OCI-LY7 (cell line): ENCODE measurements at regions not wholly inside any gene's neighbourhood (a gene's known extent, or its start where the extent isn't known, plus 50 kb on each side); places are given as distances from the start of the nearest gene placed in this dataset.

Experiments used
- BruUV-seq: library from RNA; stranded (reverse); fragments of 400-500 nt; replicated peaks from 2 replicates; lab custom pipeline; 2021; lab: Mats Ljungman, UMichigan
- CTCF ChIA-PET: fragments of 300-600 bp; sonication (Branson Sonifier 250); formaldehyde crosslinking; loops from one replicate; lab custom pipeline; 2022; ENCODE audit warnings: antibody characterized with exemption; ENCODE audit not compliant: unreplicated experiment; lab: Charles Lee
- POLR2A ChIA-PET: fragments of 300-600 bp; sonication (Branson Sonifier 250); formaldehyde crosslinking; loops from one replicate; lab custom pipeline; 2022; ENCODE audit warnings: antibody characterized with exemption; lab: Charles Lee
- DNase-seq: peaks from one replicate; pipeline ENCODE4 v3.0.0-alpha.2; 2015; ENCODE audit warnings: low spot score
- H2AFZ ChIP-seq: fragments of 200-600 bp; sonication (generic), shearing (Covaris generic); 2 replicates; pipeline ENCODE4 v1.6.1; 2014; ENCODE audit warnings: mild to moderate bottlenecking, antibody characterized with exemption, low read length, moderate library complexity
- H3K27ac ChIP-seq: fragments of 200-600 bp; sonication (generic); 2 replicates; pipeline ENCODE4 v1.5.1; 2014; ENCODE audit warnings: mixed run types, low read depth, mild to moderate bottlenecking, moderate library complexity, low read length, inconsistent platforms; ENCODE audit not compliant: poor library complexity, severe bottlenecking
- H3K36me3 ChIP-seq: fragments of 200-600 bp; sonication (generic); 2 replicates; pipeline ENCODE4 v1.6.1; 2014; ENCODE audit warnings: mild to moderate bottlenecking, antibody characterized with exemption, low read length, moderate library complexity, mixed read lengths; ENCODE audit not compliant: insufficient read depth
- H3K4me1 ChIP-seq: fragments of 200-600 bp; sonication (generic); 2 replicates; pipeline ENCODE4 v1.5.1; 2014; ENCODE audit warnings: mild to moderate bottlenecking, low read length; ENCODE audit not compliant: insufficient read depth, poor library complexity, severe bottlenecking
- H3K4me2 ChIP-seq: fragments of 200-600 bp; sonication (generic); 2 replicates; pipeline ENCODE4 v1.6.1; 2014; ENCODE audit warnings: mild to moderate bottlenecking, low read length
- H3K4me3 ChIP-seq: fragments of 200-600 bp; sonication (generic); 2 replicates; pipeline ENCODE4 v1.5.1; 2014; ENCODE audit warnings: mild to moderate bottlenecking, low read depth, low read length; ENCODE audit not compliant: poor library complexity, severe bottlenecking
- H3K79me2 ChIP-seq: fragments of 200-600 bp; sonication (generic); 2 replicates; pipeline ENCODE4 v1.6.1; 2016; ENCODE audit warnings: low read depth, mild to moderate bottlenecking, low read length, moderate library complexity, mixed read lengths; ENCODE audit not compliant: insufficient read depth
- H3K9me2 ChIP-seq: fragments of 200-600 bp; sonication (generic); 2 replicates; pipeline ENCODE4 v1.6.1; 2016; ENCODE audit warnings: mild to moderate bottlenecking, low read length, mixed read lengths; ENCODE audit not compliant: insufficient read depth
- H3K9me3 ChIP-seq: fragments of 200-600 bp; sonication (generic); 2 replicates; pipeline ENCODE4 v1.6.1; 2014; ENCODE audit warnings: mild to moderate bottlenecking, mixed run types, low read length, mixed read lengths
- H4K20me1 ChIP-seq: fragments of 200-600 bp; sonication (generic); 2 replicates; pipeline ENCODE4 v1.6.1; 2014; ENCODE audit warnings: mild to moderate bottlenecking, antibody characterized with exemption, low read length, moderate library complexity, mixed read lengths; ENCODE audit not compliant: insufficient read depth
- CTCF ChIP-seq: fragments of 200-600 bp; sonication (generic); conservative IDR thresholded peaks from 2 replicates; pipeline ENCODE4 v1.5.1; 2014; ENCODE audit warnings: mild to moderate bottlenecking, antibody characterized with exemption, low read length, moderate library complexity, mixed read lengths
- EZH2phosphoT487 ChIP-seq: fragments of 200-600 bp; sonication (generic); IDR thresholded peaks from 2 replicates; pipeline ENCODE4 v1.6.1; 2018; ENCODE audit warnings: low read depth, borderline replicate concordance, mild to moderate bottlenecking, mixed run types, antibody characterized with exemption, low read length, moderate library complexity, mixed read lengths
- intact Hi-C: fragments of 100-400 bp; cut with micrococcal nuclease; formaldehyde crosslinking; loops from one replicate; pipeline ENCODE4 v1.10.0; 2022; ENCODE audit not compliant: unreplicated experiment

- POLR2A ChIA-PET, result interaction anchor here (0.6 kb wide), 1 partner anchor 41 kb away, joined by 3 read pairs; no protein-coding TSS in a partner anchor
Observed at GRCh38 chr20:37627060-37627766, 66.6 kb upstream of the CTNNBL1 start.

GRCh38 chr20:37624963-37625362, 68.9 kb upstream of the CTNNBL1 start:
- POLR2A ChIA-PET, result no interaction called here
- intact Hi-C loops, result no loop called here

More at GRCh38 chr20:37627060-37627766, 66.6 kb upstream of the CTNNBL1 start:
- Histone ChIP-seq H2AFZ (no peak overlapping the region), H3K4me2 (no peak overlapping the region), H4K20me1 (no peaks in the 10 kb centered on the region), H3K9me3 (no peaks in the 10 kb centered on the region), H3K9me2 (no peaks in the 10 kb centered on the region), H3K79me2 (no peaks in the 10 kb centered on the region), H3K4me3 (no peak overlapping the region), H3K4me1 (no peaks in the 10 kb centered on the region), H3K36me3 (no peaks in the 10 kb centered on the region), H3K27ac (no peak overlapping the region)
- CTCF ChIA-PET, result no interaction called here
- intact Hi-C loops, result no loop called here
- no peak for TF ChIP-seq EZH2phosphoT487
- TF ChIP-seq CTCF, result no peak
- DNase-seq, result peak; percentile 38
- no TSS peak for BruUV-seq

More at GRCh38 chr20:37624963-37625362, 68.9 kb upstream of the CTNNBL1 start:
- Histone ChIP-seq H3K9me2 (no peaks in the 10 kb centered on the region), H3K4me3 (no peak overlapping the region), H3K27ac (no peak overlapping the region), H3K36me3 (no peaks in the 10 kb centered on the region), H4K20me1 (no peaks in the 10 kb centered on the region), H3K9me3 (no peaks in the 10 kb centered on the region), H3K79me2 (no peaks in the 10 kb centered on the region), H3K4me2 (no peak overlapping the region), H2AFZ (no peak overlapping the region), H3K4me1 (no peaks in the 10 kb centered on the region)
- no peak for DNase-seq
- BruUV-seq, result no TSS peak
- CTCF ChIA-PET, result no interaction called here
- TF ChIP-seq EZH2phosphoT487 (no peak), CTCF (no peak)
